ENCODE measurements at regions not wholly inside any gene's neighbourhood (a gene's known extent, or its start where the extent isn't known, plus 50 kb on each side); places are given as distances from the start of the nearest gene placed in this dataset.

DNA sequence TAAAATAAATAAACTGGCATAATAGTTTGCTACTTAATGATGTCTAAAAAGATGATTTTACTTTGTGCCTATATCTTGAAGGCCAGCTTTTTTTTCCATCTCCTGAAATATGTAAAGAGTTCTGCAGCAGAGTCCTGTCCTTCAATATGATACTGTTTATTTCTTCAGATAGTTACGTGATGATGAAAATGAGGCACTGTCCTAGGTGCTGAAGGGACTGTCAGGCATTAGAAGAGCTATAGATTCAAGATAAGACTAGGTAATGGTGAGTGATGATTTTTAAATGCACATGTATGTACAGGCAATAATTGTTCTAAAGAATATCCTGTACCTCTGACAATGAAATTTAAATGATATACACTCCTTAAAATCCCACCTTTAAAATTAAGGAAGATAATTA, 326.9 kb upstream of the DNAJC19 start:
- Histone ChIP-seq H3K36me3 (replicated peaks) (no peaks in the 10 kb centered on the region), H3K4me3 (ENCODE audit: low read depth, low read length) (no peak overlapping the region), H3K27ac (no peak overlapping the region), H3K27me3 (replicated peaks) (no peaks in the 10 kb centered on the region)
- TF ChIP-seq CTCF (IDR thresholded peaks at IDR 0.05; ENCODE audit: low read depth, low read length, missing control alignments): no peak
- DNase-seq: peak; percentile 41
- in situ Hi-C loops (cut with HindIII; ENCODE audit: low pct_ligation_motif_present, low sequenced_read_pairs): no loop called here

GRCh38 chr3:181313335-181313734, 323.8 kb upstream of the DNAJC19 start:
- DNase-seq: no peak
- H3K36me3 ChIP-seq (replicated peaks): no peaks in the 10 kb centered on the region

DNA sequence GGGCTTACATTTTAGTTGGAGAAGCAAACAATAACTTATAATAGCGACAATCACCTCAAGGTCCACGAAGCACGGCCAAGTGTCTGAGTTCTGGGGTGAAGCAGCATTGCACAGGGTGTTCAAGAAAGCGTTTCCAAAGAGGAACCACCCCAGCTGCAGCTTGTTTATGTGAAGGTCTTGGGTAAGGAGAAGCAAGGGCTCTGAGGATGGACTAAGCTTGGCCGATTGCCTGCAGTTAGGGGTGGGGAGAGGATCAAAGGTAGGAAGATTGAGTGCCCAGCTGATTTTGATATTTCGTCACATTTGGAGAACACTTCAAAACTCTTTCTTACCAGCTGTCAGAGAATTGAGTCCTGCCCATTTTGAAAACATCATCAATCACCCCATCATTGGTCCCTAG, 321.6 kb upstream of the DNAJC19 start:
- no peak for TF ChIP-seq CTCF (IDR thresholded peaks at IDR 0.05; ENCODE audit: low read depth, low read length, missing control alignments)
- Histone ChIP-seq H3K36me3 (replicated peaks) (no peaks in the 10 kb centered on the region), H3K27ac (no peak overlapping the region), H3K4me3 (ENCODE audit: low read depth, low read length) (no peak overlapping the region), H3K27me3 (replicated peaks) (no peaks in the 10 kb centered on the region)
- in situ Hi-C loops (cut with HindIII; ENCODE audit: low pct_ligation_motif_present, low sequenced_read_pairs): no loop called here
- no peak for DNase-seq

More at GRCh38 chr3:181313335-181313734, 323.8 kb upstream of the DNAJC19 start:
- no peak overlapping the region for H3K4me3 ChIP-seq (ENCODE audit: low read depth, low read length)
- H3K27me3 ChIP-seq (replicated peaks): no peaks in the 10 kb centered on the region
- in situ Hi-C loops (cut with HindIII; ENCODE audit: low pct_ligation_motif_present, low sequenced_read_pairs): no loop called here
- TF ChIP-seq CTCF (IDR thresholded peaks at IDR 0.05; ENCODE audit: low read depth, low read length, missing control alignments): no peak
- H3K27ac ChIP-seq: no peak overlapping the region

DNA sequence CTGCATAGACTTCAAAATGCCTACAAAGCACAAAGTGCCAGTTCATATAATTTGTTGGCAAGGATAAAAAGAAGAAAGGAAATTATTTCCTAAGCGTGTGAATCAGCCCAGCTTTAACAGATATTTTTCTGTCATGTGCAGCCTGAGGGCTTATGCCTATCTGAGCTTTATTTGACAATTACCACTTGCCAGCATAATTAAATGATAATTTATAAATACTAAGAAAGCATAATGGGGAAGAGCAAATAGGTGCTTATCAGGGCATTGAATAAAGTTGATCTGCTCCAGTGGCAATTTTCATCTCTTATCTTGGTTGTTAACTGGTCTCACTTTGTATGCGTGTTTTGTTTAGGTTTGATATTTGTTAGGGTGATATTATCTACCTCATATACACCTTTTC, 313.4 kb upstream of the DNAJC19 start:
- in situ Hi-C loops (cut with HindIII; ENCODE audit: low pct_ligation_motif_present, low sequenced_read_pairs): no loop called here
- H3K27me3 ChIP-seq (replicated peaks): no peaks in the 10 kb centered on the region
- DNase-seq: no peak

GRCh38 chr3:181300033-181300432, 310.5 kb upstream of the DNAJC19 start:
- DNase-seq: no peak
- no peak overlapping the region for H3K27ac ChIP-seq
- H3K36me3 ChIP-seq (replicated peaks): no peaks in the 10 kb centered on the region
- H3K27me3 ChIP-seq (replicated peaks): no peaks in the 10 kb centered on the region
- TF ChIP-seq CTCF (IDR thresholded peaks at IDR 0.05; ENCODE audit: low read depth, low read length, missing control alignments): no peak
- H3K4me3 ChIP-seq (ENCODE audit: low read depth, low read length): no peak overlapping the region
- in situ Hi-C loops (cut with HindIII; ENCODE audit: low pct_ligation_motif_present, low sequenced_read_pairs): no loop called here

More for the DNA sequence above, 313.4 kb upstream of the DNAJC19 start:
- TF ChIP-seq CTCF (IDR thresholded peaks at IDR 0.05; ENCODE audit: low read depth, low read length, missing control alignments): no peak
- no peaks in the 10 kb centered on the region for H3K36me3 ChIP-seq (replicated peaks)
- H3K27ac ChIP-seq: no peak overlapping the region
- H3K4me3 ChIP-seq (ENCODE audit: low read depth, low read length): no peak overlapping the region

DNA sequence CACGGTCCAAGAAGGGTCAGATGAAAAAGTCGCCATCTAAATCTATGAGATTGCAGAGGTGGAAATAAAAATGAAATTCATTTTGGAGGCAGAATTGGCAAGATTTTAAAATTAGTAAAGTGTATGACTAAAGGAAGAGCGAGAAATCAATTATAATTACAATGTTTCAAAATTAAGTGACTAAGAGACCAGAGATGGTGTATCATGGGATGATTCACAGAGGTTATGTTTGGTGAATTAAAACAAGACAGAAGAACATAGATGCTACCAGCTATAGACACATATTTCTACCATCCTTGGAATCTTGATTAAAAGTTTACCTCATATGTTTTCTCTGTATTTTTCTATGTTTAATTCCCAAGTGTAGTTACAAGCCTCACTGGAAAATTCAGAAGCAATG, 308.9 kb upstream of the DNAJC19 start:
- Histone ChIP-seq H3K27ac (no peak overlapping the region), H3K27me3 (replicated peaks) (no peaks in the 10 kb centered on the region), H3K4me3 (ENCODE audit: low read depth, low read length) (no peak overlapping the region), H3K36me3 (replicated peaks) (no peaks in the 10 kb centered on the region)
- no peak for TF ChIP-seq CTCF (IDR thresholded peaks at IDR 0.05; ENCODE audit: low read depth, low read length, missing control alignments)
- in situ Hi-C loops (cut with HindIII; ENCODE audit: low pct_ligation_motif_present, low sequenced_read_pairs): no loop called here
- no peak for DNase-seq
